Left ventricle myocardium inferior (tissue), 1 donor: ENCODE measurements at regions not wholly inside any gene's neighbourhood (a gene's known extent, or its start where the extent isn't known, plus 50 kb on each side); places are given as distances from the start of the nearest gene placed in this dataset.

Experiments
- DNase-seq: peaks from one replicate; pipeline ENCODE4 v3.0.0-alpha.2; 2020
- H3K27ac ChIP-seq: fragments of 200-600 bp; replicated peaks from 2 replicates; pipeline ENCODE4 v1.8.0; 2021
- H3K27me3 ChIP-seq: fragments of 200-600 bp; 2 replicates; pipeline ENCODE4 v1.8.0; 2021; ENCODE audit warnings: low read depth
- H3K36me3 ChIP-seq: fragments of 200-600 bp; 2 replicates; pipeline ENCODE4 v1.8.0; 2021
- H3K4me1 ChIP-seq: fragments of 200-600 bp; 2 replicates; pipeline ENCODE4 v1.8.0; 2021
- H3K4me3 ChIP-seq: fragments of 200-600 bp; 2 replicates; pipeline ENCODE4 v1.8.0; 2021; ENCODE audit warnings: mild to moderate bottlenecking, moderate library complexity
- H3K9me3 ChIP-seq: fragments of 200-600 bp; replicated peaks from 2 replicates; pipeline ENCODE4 v1.8.0; 2021
- CTCF ChIP-seq: fragments of 200-600 bp; IDR thresholded peaks from 2 replicates; pipeline ENCODE4 v1.8.0; 2021; ENCODE audit warnings: antibody characterized with exemption, mild to moderate bottlenecking, borderline replicate concordance
- intact Hi-C: fragments of 100-400 bp; cut with micrococcal nuclease; formaldehyde crosslinking; loops from one replicate; pipeline ENCODE4 v1.11.0; 2022
- donor health status: DM: no; HTN: yes; CAD: no; lungs with severe emphysema.

GRCh38 chr3:170792471-170792870 lies 77.5 kb downstream of the RPL22L1 start:
- Histone ChIP-seq H3K36me3 (no peaks in the 10 kb centered on the region), H3K4me3 (no peak overlapping the region), H3K27me3 (no peaks in the 10 kb centered on the region), H3K27ac (no peak overlapping the region), H3K4me1 (no peaks in the 10 kb centered on the region), H3K9me3 (peaks cover 14% of the 10 kb centered on the region)
- TF ChIP-seq CTCF = no peak
- DNase-seq = no peak
- intact Hi-C loops = no loop called here

GRCh38 chr3:170790647-170791046 lies 79.3 kb downstream of the RPL22L1 start:
- Histone ChIP-seq H3K4me3 (no peak overlapping the region), H3K36me3 (no peaks in the 10 kb centered on the region), H3K9me3 (peaks cover 8% of the 10 kb centered on the region), H3K27me3 (no peaks in the 10 kb centered on the region), H3K4me1 (no peaks in the 10 kb centered on the region), H3K27ac (no peak overlapping the region)
- TF ChIP-seq CTCF = no peak
- no peak for DNase-seq
- intact Hi-C loops = no loop called here

GRCh38 chr3:170787464-170787863 lies 82.5 kb downstream of the RPL22L1 start:
- intact Hi-C loops = no loop called here
- no peak for DNase-seq
- no peak for TF ChIP-seq CTCF
- H3K36me3 ChIP-seq = no peaks in the 10 kb centered on the region
- no peaks in the 10 kb centered on the region for H3K4me1 ChIP-seq
- H3K9me3 ChIP-seq = peaks cover 8% of the 10 kb centered on the region
- H3K27ac ChIP-seq = no peak overlapping the region
- no peaks in the 10 kb centered on the region for H3K27me3 ChIP-seq
- H3K4me3 ChIP-seq = no peak overlapping the region

- H3K27me3 ChIP-seq = no peaks in the 10 kb centered on the region
- TF ChIP-seq CTCF = no peak
- no peak overlapping the region for H3K4me3 ChIP-seq
- no peaks in the 10 kb centered on the region for H3K4me1 ChIP-seq
- H3K27ac ChIP-seq = no peak overlapping the region
- DNase-seq = no peak
- H3K36me3 ChIP-seq = no peaks in the 10 kb centered on the region
- intact Hi-C loops = no loop called here
- H3K9me3 ChIP-seq = peaks cover 8% of the 10 kb centered on the region
Observed at GRCh38 chr3:170785454-170785853, 84.5 kb downstream of the RPL22L1 start.

- no peak overlapping the region for H3K4me3 ChIP-seq
- H3K27ac ChIP-seq = no peak overlapping the region
- no peak for DNase-seq
- no peaks in the 10 kb centered on the region for H3K4me1 ChIP-seq
- H3K27me3 ChIP-seq = no peaks in the 10 kb centered on the region
- no peaks in the 10 kb centered on the region for H3K36me3 ChIP-seq
- TF ChIP-seq CTCF = no peak
- intact Hi-C loops = no loop called here
- H3K9me3 ChIP-seq = peaks cover 8% of the 10 kb centered on the region
Observed at GRCh38 chr3:170784406-170784805, 85.6 kb downstream of the RPL22L1 start.

GRCh38 chr3:170780955-170781354 lies 89.0 kb downstream of the RPL22L1 start:
- Histone ChIP-seq H3K36me3 (no peaks in the 10 kb centered on the region), H3K27ac (no peak overlapping the region)

More at GRCh38 chr3:170780955-170781354, 89.0 kb downstream of the RPL22L1 start:
- Histone ChIP-seq H3K9me3 (peaks cover 14% of the 10 kb centered on the region), H3K4me3 (no peak overlapping the region), H3K4me1 (no peaks in the 10 kb centered on the region), H3K27me3 (no peaks in the 10 kb centered on the region)
- TF ChIP-seq CTCF = no peak
- no peak for DNase-seq
- intact Hi-C loops = no loop called here
